ENCODE measurements at regions not wholly inside any gene's neighbourhood (a gene's known extent, or its start where the extent isn't known, plus 50 kb on each side); places are given as distances from the start of the nearest gene placed in this dataset.

- no peak for TF ChIP-seq CTCF (IDR thresholded peaks at IDR 0.05; ENCODE audit: low read length, missing control alignments)
- DNase-seq (ENCODE audit: low read depth): no peak
- no peak overlapping the region for H3K4me3 ChIP-seq (replicated peaks; ENCODE audit: low read depth, low read length)
These were observed 101.2 kb upstream of the SYNDIG1 start for GRCh38 chr20:24368253-24368652.

DNA sequence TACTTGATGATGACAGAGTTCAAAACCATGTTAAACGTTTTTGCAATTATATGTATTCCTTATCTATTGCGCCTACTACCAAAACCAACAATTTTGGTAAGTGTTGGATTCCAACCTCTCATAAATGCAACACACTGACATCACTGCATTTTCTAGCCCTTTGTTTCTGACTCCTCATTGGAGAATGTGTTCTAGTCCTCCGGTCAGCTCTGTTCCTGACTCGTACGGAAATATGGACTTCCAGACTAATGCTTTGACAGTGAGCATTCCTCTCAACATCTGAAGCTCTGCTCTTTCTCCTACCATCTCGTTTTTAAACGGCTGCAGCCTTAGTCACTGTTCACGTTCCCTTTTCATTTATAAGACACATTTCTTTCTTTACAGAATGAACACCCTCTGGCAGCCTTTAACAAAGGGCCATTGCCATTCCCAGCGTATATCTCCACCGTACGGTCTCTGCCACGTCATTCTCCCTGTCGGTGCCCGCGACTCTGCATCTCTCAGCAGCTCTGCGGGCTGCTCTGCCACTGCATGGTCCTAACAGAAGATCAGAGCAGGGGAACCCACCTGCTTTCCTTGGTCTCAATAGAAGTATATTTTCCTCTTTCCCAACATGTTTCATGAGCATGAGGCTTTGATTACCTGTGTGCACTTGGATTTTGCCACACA, 103.0 kb upstream of the SYNDIG1 start:
- TF ChIP-seq CTCF (IDR thresholded peaks at IDR 0.05; ENCODE audit: low read length, missing control alignments): no peak
- no peak overlapping the region for H3K4me3 ChIP-seq (replicated peaks; ENCODE audit: low read depth, low read length)
- DNase-seq (ENCODE audit: low read depth): no peak

GRCh38 chr20:24365670-24366069, 103.8 kb upstream of the SYNDIG1 start:
- H3K4me3 ChIP-seq (replicated peaks; ENCODE audit: low read depth, low read length): no peak overlapping the region
- DNase-seq (ENCODE audit: low read depth): no peak
- TF ChIP-seq CTCF (IDR thresholded peaks at IDR 0.05; ENCODE audit: low read length, missing control alignments): no peak

- no peak for DNase-seq (ENCODE audit: low read depth)
- no peak for TF ChIP-seq CTCF (IDR thresholded peaks at IDR 0.05; ENCODE audit: low read length, missing control alignments)
- H3K4me3 ChIP-seq (replicated peaks; ENCODE audit: low read depth, low read length): no peak overlapping the region
These were observed 104.9 kb upstream of the SYNDIG1 start for GRCh38 chr20:24364482-24364881.

DNA sequence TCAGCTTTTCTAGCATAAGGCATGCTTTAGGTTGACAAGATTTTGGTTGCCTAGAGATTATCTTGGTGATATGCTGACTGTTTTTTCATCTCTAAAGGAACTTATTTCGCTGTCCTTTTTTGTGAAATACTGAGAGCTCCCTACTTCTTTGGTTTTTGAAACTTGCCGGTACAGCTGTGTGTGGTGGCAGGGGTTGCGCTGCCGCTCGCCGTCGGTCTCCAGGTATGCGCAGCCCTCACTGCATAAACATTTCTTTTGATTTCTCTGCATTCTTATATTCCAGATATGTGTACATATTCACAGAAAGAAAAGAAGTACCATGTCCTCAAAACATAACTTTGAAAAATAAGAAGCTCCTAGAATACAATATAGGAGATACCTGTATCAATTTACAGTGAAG, 106.4 kb upstream of the SYNDIG1 start:
- no peak for DNase-seq (ENCODE audit: low read depth)
- no peak overlapping the region for H3K4me3 ChIP-seq (replicated peaks; ENCODE audit: low read depth, low read length)
- no peak for TF ChIP-seq CTCF (IDR thresholded peaks at IDR 0.05; ENCODE audit: low read length, missing control alignments)

GRCh38 chr20:24362080-24362479, 107.3 kb upstream of the SYNDIG1 start:
- no peak for TF ChIP-seq CTCF (IDR thresholded peaks at IDR 0.05; ENCODE audit: low read length, missing control alignments)
- no peak for DNase-seq (ENCODE audit: low read depth)
- H3K4me3 ChIP-seq (replicated peaks; ENCODE audit: low read depth, low read length): no peak overlapping the region

- no peak for TF ChIP-seq CTCF (IDR thresholded peaks at IDR 0.05; ENCODE audit: low read length, missing control alignments)
- H3K4me3 ChIP-seq (replicated peaks; ENCODE audit: low read depth, low read length): no peak overlapping the region
- no peak for DNase-seq (ENCODE audit: low read depth)
These were observed 107.9 kb upstream of the SYNDIG1 start for GRCh38 chr20:24361541-24361940.

Measured in fibroblast of pulmonary artery (primary cell).